ENCODE measurements at regions not wholly inside any gene's neighbourhood (a gene's known extent, or its start where the extent isn't known, plus 50 kb on each side); places are given as distances from the start of the nearest gene placed in this dataset.

- POLR2A ChIA-PET: no interaction called here
- H4K20me1 ChIP-seq (ENCODE audit: control insufficient read depth, insufficient read depth, low read length, poor library complexity, severe bottlenecking): no peaks in the 10 kb centered on the region
- peaks cover 22% of the 10 kb centered on the region for H3K27me3 Mint-ChIP-seq
- DNase-seq (no peak), ATAC-seq (ENCODE audit: low read depth) (no peak)
- no peak overlapping the region for H3K4me2 ChIP-seq (replicated peaks; ENCODE audit: low read depth, low read length, poor library complexity, severe bottlenecking)
- intact Hi-C loops (cut with micrococcal nuclease): no loop called here
- WGBS (ENCODE audit: insufficient coverage): 97% methylated on average over 3 of the region's 3 CpGs
- no peak overlapping the region for H2AFZ ChIP-seq (ENCODE audit: insufficient read depth, low read depth, low read length, poor library complexity, severe bottlenecking)
- H3K27ac Mint-ChIP-seq: no peak overlapping the region
- H3K4me3 Mint-ChIP-seq: no peak overlapping the region
- no peaks in the 10 kb centered on the region for H3K79me2 ChIP-seq (ENCODE audit: control insufficient read depth, insufficient read depth, low read length)
- CTCF ChIA-PET: interaction anchor here (2.9 kb wide), 1 partner anchor 66 kb away, joined by 11 read pairs; no protein-coding TSS in a partner anchor
- H3K4me1 ChIP-seq (ENCODE audit: control insufficient read depth in 2 of 2, insufficient read depth in 2 of 2, low read length in 2 of 2): peaks cover 7 to 9% of the 10 kb centered on the region in 2 donors
- H3K4me1 Mint-ChIP-seq: peaks cover 11% of the 10 kb centered on the region
- no peak overlapping the region for H3K9ac ChIP-seq (ENCODE audit: low read length)
- H3K9me3 ChIP-seq (ENCODE audit: control extremely low read depth in 1 of 3, control insufficient read depth in 2 of 3, insufficient read depth in 1 of 3, low read length in 2 of 3): no peaks in the 10 kb centered on the region
- TF ChIP-seq EZH2 (IDR thresholded peaks at IDR 0.05; ENCODE audit: borderline replicate concordance, insufficient read depth, low read depth, low read length, poor library complexity, severe bottlenecking) (no peak), CTCF (IDR thresholded peaks at IDR 0.05) (no peak)
- peaks cover 0 to 5% (median 2%) of the 10 kb centered on the region in 4 experiments for H3K27me3 ChIP-seq (replicated peaks in 1 of 4; ENCODE audit: control extremely low read depth in 1 of 4, control insufficient read depth in 3 of 4, insufficient read depth in 4 of 4, low read length in 3 of 4)
- H3K9me3 Mint-ChIP-seq (ENCODE audit: insufficient read depth): no peaks in the 10 kb centered on the region
- H3K36me3 ChIP-seq (replicated peaks in 1 of 2; ENCODE audit: control extremely low read depth in 1 of 2, control insufficient read depth in 1 of 2, extremely low read depth in 1 of 2, insufficient read depth in 2 of 2, low read length in 1 of 2): no peaks in the 10 kb centered on the region
- H3K27ac ChIP-seq (ENCODE audit: low read length in 2 of 2): no peak overlapping the region
- no peak overlapping the region for H3K4me3 ChIP-seq (ENCODE audit: control extremely low read depth in 1 of 5, extremely low read depth in 1 of 5, insufficient read depth in 1 of 5, low read depth in 2 of 5, low read length in 4 of 5)
Measured at GRCh38 chr14:106807493-106807892, 1281.1 kb downstream of the TMEM121 start.

GRCh38 chr14:106808458-106808857 is 1282.1 kb downstream of the TMEM121 start:
- POLR2A ChIA-PET: no interaction called here
- no peaks in the 10 kb centered on the region for H3K9me3 Mint-ChIP-seq (ENCODE audit: insufficient read depth)
- Histone ChIP-seq H3K27me3 (replicated peaks in 1 of 4; ENCODE audit: control extremely low read depth in 1 of 4, control insufficient read depth in 3 of 4, insufficient read depth in 4 of 4, low read length in 3 of 4) (peaks cover 0 to 3% (median 0%) of the 10 kb centered on the region in 4 experiments), H3K9ac (ENCODE audit: low read length) (no peak overlapping the region), H3K79me2 (ENCODE audit: control insufficient read depth, insufficient read depth, low read length) (no peaks in the 10 kb centered on the region), H3K4me2 (replicated peaks; ENCODE audit: low read depth, low read length, poor library complexity, severe bottlenecking) (no peak overlapping the region), H3K4me1 (ENCODE audit: control insufficient read depth in 2 of 2, insufficient read depth in 2 of 2, low read length in 2 of 2) (peaks cover 7 to 9% of the 10 kb centered on the region in 2 donors), H4K20me1 (ENCODE audit: control insufficient read depth, insufficient read depth, low read length, poor library complexity, severe bottlenecking) (no peaks in the 10 kb centered on the region), H3K9me3 (ENCODE audit: control extremely low read depth in 1 of 3, control insufficient read depth in 2 of 3, insufficient read depth in 1 of 3, low read length in 2 of 3) (no peaks in the 10 kb centered on the region), H3K36me3 (replicated peaks in 1 of 2; ENCODE audit: control extremely low read depth in 1 of 2, control insufficient read depth in 1 of 2, extremely low read depth in 1 of 2, insufficient read depth in 2 of 2, low read length in 1 of 2) (no peaks in the 10 kb centered on the region), H3K4me3 (ENCODE audit: control extremely low read depth in 1 of 5, extremely low read depth in 1 of 5, insufficient read depth in 1 of 5, low read depth in 2 of 5, low read length in 4 of 5) (no peak overlapping the region), H3K27ac (ENCODE audit: low read length in 2 of 2) (no peak overlapping the region), H2AFZ (ENCODE audit: insufficient read depth, low read depth, low read length, poor library complexity, severe bottlenecking) (no peak overlapping the region)
- no CpG with 5 or more reads among the region's 3 CpGs for WGBS (ENCODE audit: insufficient coverage)
- TF ChIP-seq EZH2 (IDR thresholded peaks at IDR 0.05; ENCODE audit: borderline replicate concordance, insufficient read depth, low read depth, low read length, poor library complexity, severe bottlenecking) (no peak), CTCF (IDR thresholded peaks at IDR 0.05) (no peak)
- H3K27me3 Mint-ChIP-seq: peaks cover 16% of the 10 kb centered on the region
- DNase-seq (no peak), ATAC-seq (ENCODE audit: low read depth) (no peak)
- intact Hi-C loops (cut with micrococcal nuclease): no loop called here
- H3K4me3 Mint-ChIP-seq: no peak overlapping the region
- H3K27ac Mint-ChIP-seq: no peak overlapping the region
- peaks cover 11% of the 10 kb centered on the region for H3K4me1 Mint-ChIP-seq
- CTCF ChIA-PET: interaction anchor here (2.9 kb wide), 1 partner anchor 65 kb away, joined by 11 read pairs; no protein-coding TSS in a partner anchor
